ENCODE measurements at regions not wholly inside any gene's neighbourhood (a gene's known extent, or its start where the extent isn't known, plus 50 kb on each side); places are given as distances from the start of the nearest gene placed in this dataset.
"Not testable (repeated sequence)": the region's sequence is repeated elsewhere in the genome, so short reads cannot be mapped to it uniquely, and the experiment has no call there.

DNA sequence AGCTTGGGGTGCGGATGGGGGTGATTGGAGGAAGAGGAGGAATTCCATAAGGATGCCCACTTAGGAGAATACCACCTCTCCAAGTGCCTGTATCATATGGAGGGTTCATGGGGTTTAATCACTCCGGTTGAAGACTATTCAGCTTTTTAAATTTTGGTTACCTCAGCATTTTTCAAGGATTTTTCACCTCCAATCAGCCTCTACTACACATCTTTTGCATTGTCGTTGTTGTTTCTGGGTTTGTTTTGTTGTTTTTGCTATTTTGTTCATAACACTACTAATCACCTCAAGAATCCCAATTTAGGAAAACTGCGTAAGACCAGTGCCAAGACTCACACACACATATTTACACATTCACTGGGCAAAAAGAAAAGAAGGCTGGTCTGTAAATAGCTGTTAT, 619.5 kb upstream of the CDH5 start:
- FAIRE-seq (no peak), DNase-seq (ENCODE audit: insufficient read length, low spot score) (no peak)
- no peak for TF ChIP-seq POLR2A (IDR thresholded peaks at IDR 0.05; ENCODE audit: low read depth, low read length)

DNA sequence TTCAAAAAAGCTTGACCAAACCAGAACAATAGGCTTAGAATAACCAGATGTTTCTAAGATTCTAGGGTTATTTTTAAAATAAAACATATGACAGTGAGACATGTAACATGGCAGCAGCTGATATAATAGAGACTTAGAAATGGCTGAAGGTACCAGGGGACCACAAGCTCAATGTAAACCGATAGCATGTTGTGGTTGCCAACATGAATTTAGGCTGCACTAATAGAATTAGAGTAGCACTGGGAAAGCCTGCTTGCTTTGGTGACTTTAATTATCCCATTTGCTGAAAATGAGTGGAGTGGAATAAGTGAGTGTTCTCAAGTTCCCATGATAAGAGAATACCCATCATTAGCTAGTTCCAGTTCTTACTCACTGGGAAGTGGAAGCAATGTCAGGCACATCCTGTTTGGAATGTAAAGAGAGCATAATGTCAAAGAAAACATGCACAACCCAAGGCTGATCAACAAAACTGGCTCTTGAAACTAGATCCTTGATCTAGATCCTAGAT, 621.2 kb upstream of the CDH5 start:
- TF ChIP-seq POLR2A (IDR thresholded peaks at IDR 0.05; ENCODE audit: low read depth, low read length): no peak
- no peak for DNase-seq (ENCODE audit: insufficient read length, low spot score)
- no peak for FAIRE-seq

DNA sequence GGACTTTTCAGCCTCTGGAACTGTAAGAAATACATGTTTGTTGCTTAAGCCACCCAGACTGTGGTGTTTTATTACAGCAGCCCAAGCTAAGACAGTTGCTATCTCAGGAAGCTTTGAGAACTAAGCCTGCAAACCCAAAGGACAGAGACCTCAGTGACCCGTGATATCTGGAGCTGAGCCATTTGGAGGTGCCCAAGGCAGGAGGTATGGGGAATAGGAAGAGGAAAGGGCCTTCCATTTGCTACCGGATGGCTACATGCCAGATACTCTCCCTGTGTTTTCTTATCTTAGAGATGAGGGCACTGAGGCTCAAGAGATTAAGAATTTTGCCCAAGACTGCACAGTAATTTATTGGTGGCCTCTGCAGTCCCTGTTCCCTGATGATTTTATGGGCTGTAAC, 622.1 kb upstream of the CDH5 start:
- no peak for FAIRE-seq
- no peak for TF ChIP-seq POLR2A (IDR thresholded peaks at IDR 0.05; ENCODE audit: low read depth, low read length)

DNA sequence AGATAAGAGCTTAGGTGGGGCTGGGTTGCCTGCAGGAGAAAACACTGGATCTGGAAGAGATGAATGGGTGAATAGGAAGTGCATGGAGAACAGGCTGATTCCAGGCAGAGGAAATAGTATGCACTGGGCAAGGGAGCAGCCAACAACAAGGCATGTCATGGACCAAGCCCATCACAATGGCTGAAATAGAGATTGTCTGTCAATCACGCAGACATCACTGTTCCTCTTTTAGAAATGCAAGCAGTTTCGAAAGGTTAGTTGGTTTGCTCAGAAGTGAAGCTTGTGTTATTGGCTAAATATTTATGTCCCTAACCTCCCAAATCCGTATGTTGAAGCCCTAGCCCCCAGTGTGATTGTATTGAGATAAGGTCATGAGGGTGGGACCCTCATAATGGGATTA, 621.7 kb upstream of the CDH11 start:
- DNase-seq (ENCODE audit: insufficient read length, low spot score) (no peak), FAIRE-seq (no peak)
- no peak for TF ChIP-seq POLR2A (IDR thresholded peaks at IDR 0.05; ENCODE audit: low read depth, low read length)

More for the DNA sequence above, 622.1 kb upstream of the CDH5 start:
- no peak for DNase-seq (ENCODE audit: insufficient read length, low spot score)

DNA sequence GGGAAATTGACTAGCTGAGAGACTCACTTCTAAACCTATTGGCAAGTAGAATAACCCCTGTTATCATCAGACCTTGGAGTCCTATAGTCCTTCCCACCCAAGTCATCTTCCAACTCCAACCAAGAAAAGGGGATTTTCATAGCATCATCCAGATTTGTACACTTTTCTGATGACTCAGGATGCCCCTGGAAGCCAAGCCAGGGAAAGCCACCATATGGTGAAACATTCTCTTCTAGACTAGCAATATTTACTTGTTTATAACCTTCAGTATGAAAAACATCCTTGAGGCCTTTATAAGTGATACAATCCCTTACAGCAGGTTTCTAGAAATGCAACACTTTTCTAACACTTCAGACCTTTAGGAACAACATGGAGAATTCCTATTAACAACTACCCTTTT, 618.8 kb upstream of the CDH11 start:
- DNase-seq (ENCODE audit: insufficient read length, low spot score): no peak
- no peak for TF ChIP-seq POLR2A (IDR thresholded peaks at IDR 0.05; ENCODE audit: low read depth, low read length)
- no peak for FAIRE-seq

DNA sequence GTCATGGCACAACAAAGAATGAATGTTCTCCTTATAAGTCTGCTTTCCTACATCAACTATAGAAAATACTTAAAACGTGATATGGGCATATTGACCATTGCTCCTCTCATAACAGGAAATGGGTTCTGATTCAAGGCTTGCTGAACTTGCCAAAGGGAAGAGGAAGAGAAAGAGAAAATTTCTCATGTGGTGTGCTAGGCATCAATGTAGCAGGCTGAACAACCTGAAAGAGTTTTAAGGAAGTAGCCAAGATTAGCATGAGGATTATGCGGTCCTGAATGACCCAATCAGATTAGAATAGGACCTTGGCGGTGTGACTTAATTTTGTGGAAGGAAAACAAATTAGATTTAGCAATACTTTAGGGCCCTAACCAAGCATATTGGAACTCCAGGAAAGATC, 617.7 kb upstream of the CDH11 start:
- DNase-seq (ENCODE audit: insufficient read length, low spot score): no peak
- FAIRE-seq: no peak
- no peak for TF ChIP-seq POLR2A (IDR thresholded peaks at IDR 0.05; ENCODE audit: low read depth, low read length)

DNA sequence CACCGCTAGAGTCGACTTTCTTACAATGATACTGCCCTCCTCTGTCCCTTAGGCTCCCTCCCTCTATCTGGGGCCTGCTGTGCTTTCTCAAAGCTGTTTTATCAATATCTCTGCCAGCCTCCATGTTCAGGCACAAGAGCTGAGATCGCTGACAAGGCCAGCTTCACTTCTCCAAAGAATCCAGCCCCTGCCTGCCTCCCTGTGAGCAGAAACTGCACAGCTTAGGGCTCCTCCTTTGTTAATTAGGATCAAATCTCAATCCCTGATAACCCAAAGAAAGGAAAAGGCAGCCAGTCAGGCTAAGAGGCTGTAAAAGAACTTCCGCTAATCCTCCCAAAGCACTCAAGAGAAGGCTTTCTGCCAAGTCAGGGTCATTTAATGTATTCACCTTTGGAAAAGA, 616.0 kb upstream of the CDH11 start:
- no peak for FAIRE-seq
- TF ChIP-seq POLR2A (IDR thresholded peaks at IDR 0.05; ENCODE audit: low read depth, low read length): no peak
- DNase-seq (ENCODE audit: insufficient read length, low spot score): no peak

DNA sequence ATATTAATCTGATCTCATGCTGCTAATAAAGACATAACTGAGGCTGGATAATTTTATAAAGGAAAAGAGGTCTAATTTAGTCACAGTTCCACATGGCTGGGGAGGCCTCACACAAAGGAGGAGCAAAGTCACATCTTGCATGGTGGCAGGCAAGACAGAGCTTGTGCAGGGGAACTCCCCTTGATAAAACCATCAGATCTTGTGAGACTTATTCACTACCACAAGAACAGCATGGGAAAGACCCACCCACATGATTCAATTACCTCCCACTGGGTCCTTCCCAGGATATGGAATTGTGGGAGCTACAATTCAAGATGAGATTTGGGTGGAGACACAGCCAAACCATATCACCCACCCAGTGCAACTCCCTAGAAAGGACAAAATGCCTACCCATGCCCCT, 613.8 kb upstream of the CDH11 start:
- not testable (repeated sequence) for DNase-seq (ENCODE audit: insufficient read length, low spot score); FAIRE-seq

DNA sequence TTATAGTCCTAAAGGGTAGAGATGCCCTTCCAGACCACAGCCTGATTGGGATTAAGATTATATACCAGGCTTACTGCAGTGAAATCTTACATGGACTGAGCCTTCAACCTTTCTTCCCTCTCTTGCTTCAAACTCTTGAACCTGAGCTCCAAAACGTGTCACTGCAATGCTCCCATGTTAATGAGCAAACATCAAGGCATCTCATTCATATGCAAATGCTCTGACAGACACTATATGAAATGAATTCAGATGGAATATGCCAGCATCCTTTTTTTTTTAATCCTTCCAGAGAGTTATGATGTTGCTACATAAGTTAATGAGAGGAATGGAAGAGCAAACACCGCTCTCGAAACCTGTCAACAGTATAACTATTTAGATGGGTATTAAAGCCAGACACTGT, 611.9 kb upstream of the CDH11 start:
- no peak for DNase-seq (ENCODE audit: insufficient read length, low spot score)
- no peak for TF ChIP-seq POLR2A (IDR thresholded peaks at IDR 0.05; ENCODE audit: low read depth, low read length)
- FAIRE-seq: no peak

DNA sequence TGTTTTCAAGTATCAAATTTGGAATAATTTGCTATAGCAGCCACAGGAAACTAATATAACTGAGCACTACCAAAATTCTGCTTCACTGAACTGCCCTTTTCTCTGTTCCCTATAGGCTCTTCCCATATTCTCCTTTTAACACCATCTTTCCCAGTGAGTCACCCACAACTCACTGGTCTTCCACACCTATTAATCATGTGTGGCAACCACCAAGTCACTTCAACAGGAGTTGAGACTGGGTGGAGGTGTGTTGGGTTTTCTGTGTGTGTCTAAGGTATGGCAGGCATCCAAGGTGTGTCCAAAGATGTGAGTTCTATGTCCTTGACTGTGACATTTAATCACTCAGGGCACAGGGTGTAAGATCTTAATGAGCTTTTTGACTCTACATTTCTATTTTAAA, 610.0 kb upstream of the CDH11 start:
- TF ChIP-seq POLR2A (IDR thresholded peaks at IDR 0.05; ENCODE audit: low read depth, low read length): no peak
- FAIRE-seq: no peak

DNA sequence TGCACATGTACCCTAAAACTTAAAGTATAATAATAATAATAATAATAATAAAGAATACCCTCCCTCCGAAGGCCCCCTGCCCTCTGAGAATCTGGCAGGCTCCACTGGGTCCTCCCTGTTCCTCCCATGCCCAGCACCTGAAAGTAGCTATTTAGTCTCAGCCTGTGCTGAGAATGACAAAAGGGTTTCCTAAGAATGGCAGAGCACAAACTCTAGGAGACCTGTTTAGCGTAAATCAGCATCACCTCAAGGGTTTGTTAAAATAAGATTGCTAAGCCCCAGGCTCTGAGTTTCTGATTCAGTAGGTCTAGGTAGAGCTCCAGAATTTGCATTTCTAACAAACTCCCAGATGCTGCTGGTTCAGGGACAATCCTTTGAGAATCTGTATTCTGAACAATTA, 606.8 kb upstream of the CDH11 start:
- no peak for TF ChIP-seq POLR2A (IDR thresholded peaks at IDR 0.05; ENCODE audit: low read depth, low read length)
- FAIRE-seq (no peak), DNase-seq (ENCODE audit: insufficient read length, low spot score) (no peak)

More for the DNA sequence above, 610.0 kb upstream of the CDH11 start:
- no peak for DNase-seq (ENCODE audit: insufficient read length, low spot score)

DNA sequence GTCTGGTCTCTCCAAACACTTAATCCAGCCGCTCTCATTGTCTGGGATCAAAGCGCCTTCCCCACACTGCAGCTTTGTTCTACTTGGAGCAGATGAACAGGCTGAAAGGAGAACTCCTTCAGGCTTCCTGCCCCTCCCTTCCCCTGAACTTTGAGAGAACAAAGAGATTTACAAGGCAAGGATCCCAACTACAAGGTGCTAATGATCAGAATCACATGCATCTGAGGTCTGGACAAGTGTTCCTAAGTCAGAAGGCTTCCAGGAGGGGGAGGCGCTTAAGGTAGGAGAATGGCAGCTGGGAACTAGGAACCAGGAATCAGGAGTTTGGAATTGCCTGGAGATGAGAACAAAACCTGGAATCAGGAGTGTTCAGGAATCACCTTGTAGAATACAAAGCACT, 606.3 kb upstream of the CDH11 start:
- TF ChIP-seq POLR2A (IDR thresholded peaks at IDR 0.05; ENCODE audit: low read depth, low read length): no peak
- FAIRE-seq (no peak), DNase-seq (ENCODE audit: insufficient read length, low spot score) (no peak)

DNA sequence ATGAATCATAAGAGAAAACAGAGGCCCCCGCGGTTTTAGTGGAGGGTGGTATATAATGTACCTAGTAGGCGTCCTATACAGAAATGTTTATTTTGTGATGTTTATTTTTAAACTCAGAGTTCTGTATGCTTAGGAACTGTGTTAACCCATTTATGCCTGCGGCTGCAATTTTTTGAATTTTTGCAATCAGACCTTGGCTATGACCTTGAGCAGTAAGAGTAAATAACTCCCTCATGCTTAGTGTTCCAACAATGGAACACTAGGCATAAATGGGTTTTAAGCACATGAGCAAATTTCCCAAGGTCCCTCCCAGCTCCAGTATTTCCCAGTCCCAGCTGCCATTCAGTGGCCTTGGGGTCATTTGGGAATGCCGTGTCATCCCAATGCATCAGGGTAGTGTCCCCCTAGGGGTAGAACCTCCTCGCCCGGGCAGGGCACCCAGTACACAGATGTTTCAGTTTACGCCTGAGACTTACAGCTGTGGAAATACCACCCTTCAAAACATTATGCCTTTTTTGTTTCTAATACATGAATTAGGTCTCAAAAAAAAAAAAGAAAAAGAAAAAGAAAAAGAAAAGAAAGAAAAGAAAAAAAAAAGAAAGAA, 605.8 kb upstream of the CDH11 start:
- no peak for TF ChIP-seq POLR2A (IDR thresholded peaks at IDR 0.05; ENCODE audit: low read depth, low read length)

DNA sequence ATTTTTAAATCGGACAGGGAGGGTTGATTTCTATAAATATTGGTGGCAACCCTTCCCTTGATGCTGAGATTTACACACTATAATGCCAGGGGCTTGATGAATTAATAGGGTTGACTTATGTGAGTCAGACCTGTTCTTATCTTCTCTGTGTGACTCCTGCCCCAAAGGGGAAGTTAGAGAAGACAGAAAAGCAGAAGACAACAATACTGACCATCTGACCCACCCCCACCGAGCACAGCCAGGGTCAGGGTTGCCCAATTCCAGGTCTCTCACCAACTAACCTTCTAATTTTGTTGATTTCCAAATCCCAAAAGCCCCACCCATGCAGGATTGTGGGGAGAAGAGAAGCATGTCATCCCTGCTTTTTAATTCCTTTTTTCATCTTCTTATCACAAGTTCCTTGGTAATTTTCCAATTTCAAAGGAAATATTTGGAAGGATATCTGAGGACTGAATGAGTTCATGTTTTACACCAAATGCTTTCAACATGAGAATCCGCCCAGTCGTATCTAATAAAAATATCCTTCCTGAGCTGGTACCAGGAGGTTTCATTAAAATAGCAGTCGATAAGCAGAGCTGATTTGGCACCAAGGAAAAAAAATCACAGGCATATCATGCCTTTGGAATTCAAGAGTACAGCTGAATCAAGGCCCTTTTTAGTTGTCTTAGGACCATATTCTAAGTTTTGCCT, 603.4 kb upstream of the CDH11 start:
- FAIRE-seq: no peak
- no peak for TF ChIP-seq POLR2A (IDR thresholded peaks at IDR 0.05; ENCODE audit: low read depth, low read length)
- no peak for DNase-seq (ENCODE audit: insufficient read length, low spot score)

More for the DNA sequence above, 605.8 kb upstream of the CDH11 start:
- FAIRE-seq (no peak), DNase-seq (ENCODE audit: insufficient read length, low spot score) (no peak)

DNA sequence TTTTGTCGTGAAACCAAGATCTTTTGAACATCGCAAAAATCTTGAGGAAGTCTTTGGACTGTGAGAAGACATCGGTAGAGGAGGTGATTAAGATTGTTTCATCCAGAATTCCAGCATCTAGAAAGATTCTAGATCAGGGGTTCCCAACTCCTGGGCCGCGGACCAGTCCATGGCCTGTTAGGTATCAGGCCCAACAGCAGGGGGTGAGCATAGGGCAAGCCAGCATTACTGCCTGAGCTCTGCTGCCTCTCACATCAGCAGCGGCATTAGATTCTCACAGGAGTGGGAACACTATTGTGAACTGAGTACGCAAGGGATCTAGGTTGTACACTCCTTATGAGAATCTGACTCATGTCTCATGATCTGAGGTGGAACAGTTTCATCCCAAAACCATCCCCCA, 600.6 kb upstream of the CDH11 start:
- DNase-seq (ENCODE audit: insufficient read length, low spot score): no peak
- no peak for TF ChIP-seq POLR2A (IDR thresholded peaks at IDR 0.05; ENCODE audit: low read depth, low read length)
- FAIRE-seq: no peak

All from H54 (cell line).